HepG2 (cell line): ENCODE measurements at regions not wholly inside any gene's neighbourhood (a gene's known extent, or its start where the extent isn't known, plus 50 kb on each side); places are given as distances from the start of the nearest gene placed in this dataset.
"Not testable (repeated sequence)": the region's sequence is repeated elsewhere in the genome, so short reads cannot be mapped to it uniquely, and the experiment has no call there.

Experiments used
- ATAC-seq: fragments of 200-7000 bp; cut with Tn5 transposase; 3 replicates; pipeline ENCODE4 v1.9.1; 2020; ENCODE audit warnings: mild to moderate bottlenecking, moderate library complexity
- BruUV-seq: library from RNA; stranded (reverse); fragments of 400-500 nt; replicated peaks from 2 replicates; lab custom pipeline; 2021; lab: Mats Ljungman, UMichigan
- CTCF ChIA-PET: fragments of 300-600 bp; formaldehyde crosslinking; extraction: SDS; loops from one replicate; lab custom pipeline; 2021; ENCODE audit warnings: low total read pairs, inconsistent platforms, low intra/inter-chr PET ratio; lab: Yijun Ruan, JAX
- POLR2A ChIA-PET: fragments of 350-600 bp; sonication (Branson Sonifier 250); formaldehyde crosslinking; loops from one replicate; lab custom pipeline; 2020; ENCODE audit warnings: antibody characterized with exemption, inconsistent platforms; lab: Yijun Ruan, JAX
- DNase-seq: peaks from one replicate; pipeline ENCODE4 v3.0.0-alpha.2; 2015; ENCODE audit warnings: low spot score
- FAIRE-seq: peaks from 3 replicates; lab custom pipeline; 2011; peaks lifted over from hg19 to GRCh38; lab: Jason Lieb, UNC
- H2AFZ ChIP-seq: one replicate; pipeline ENCODE4 v1.6.1; 2011; ENCODE audit warnings: low read length, inconsistent platforms
- H3K27ac ChIP-seq: fragments of 300-600 bp; 3 replicates; pipeline ENCODE4 v1.8.0; 2011; ENCODE audit warnings: mixed run types, mild to moderate bottlenecking, mixed read lengths, low read length, inconsistent platforms; ENCODE audit not compliant: insufficient read depth; ENCODE audit errors: extremely low read length
- H3K27me3 ChIP-seq, 2 experiments: fragments of 200-600 bp in 1 of 2; 2 replicates in 1 of 2; 3 replicates in 1 of 2; pipeline versions ENCODE4 v1.6.0 to v1.8.0; 2011; ENCODE audit warnings: low read length in 2 of 2, mild to moderate bottlenecking in 2 of 2, moderate library complexity in 2 of 2, inconsistent platforms in 1 of 2; ENCODE audit not compliant: insufficient read depth in 2 of 2, control insufficient read depth in 1 of 2
- H3K36me3 ChIP-seq, 2 experiments: fragments of 200-600 bp in 1 of 2; replicated peaks in 1 of 2; 2 replicates in 1 of 2; 3 replicates in 1 of 2; pipeline versions ENCODE4 v1.5.1 to v1.8.0; 2011; ENCODE audit warnings: low read length in 2 of 2, inconsistent platforms in 1 of 2; ENCODE audit not compliant: insufficient read depth in 2 of 2, control insufficient read depth in 1 of 2
- H3K4me1 ChIP-seq: 2 replicates; pipeline ENCODE4 v1.5.1; 2012; ENCODE audit warnings: low read length, inconsistent platforms; ENCODE audit not compliant: insufficient read depth
- H3K4me2 ChIP-seq: 2 replicates; pipeline ENCODE4 v1.6.0; 2011; ENCODE audit warnings: low read depth, low read length, inconsistent platforms
- H3K4me3 ChIP-seq, 3 experiments: fragments of 200-600 bp in 1 of 3; sonication (generic), shearing (Covaris generic) in 1 of 3; replicated peaks in 1 of 3; 2 replicates each; pipeline ENCODE4 v1.5.1; 2011 to 2016; ENCODE audit warnings: low read length in 3 of 3, inconsistent platforms in 2 of 3, low read depth in 2 of 3, mild to moderate bottlenecking in 2 of 3, control low read depth in 1 of 3, mixed read lengths in 1 of 3; ENCODE audit not compliant: insufficient read depth in 1 of 3
- H3K79me2 ChIP-seq: one replicate; pipeline ENCODE4 v1.6.1; 2011; ENCODE audit warnings: low read length, inconsistent platforms; ENCODE audit not compliant: insufficient read depth
- H3K9ac ChIP-seq: 2 replicates; pipeline ENCODE4 v1.6.0; 2011; ENCODE audit warnings: mild to moderate bottlenecking, low read depth, low read length, inconsistent platforms; ENCODE audit not compliant: insufficient read depth
- H3K9me3 ChIP-seq: 2 replicates; pipeline ENCODE4 v1.5.1; 2012; ENCODE audit warnings: mild to moderate bottlenecking, low read length
- H4K20me1 ChIP-seq: 2 replicates; pipeline ENCODE4 v1.6.0; 2011; ENCODE audit warnings: inconsistent platforms, mild to moderate bottlenecking, low read length, moderate library complexity; ENCODE audit not compliant: insufficient read depth
- WGBS: methylation state at CpG from one replicate; pipeline ENCODE4 v1.1.6; 2017; ENCODE audit warnings: low lambda C conversion rate; 5-methylcytosine and 5-hydroxymethylcytosine counted together
- in situ Hi-C: cut with HindIII; loops from 2 replicates; pipeline ENCODE4 v1.10.0; 2017; ENCODE audit warnings: low pct_unique_long_range_greater_than_20kb; ENCODE audit not compliant: extremely low pct_ligation_motif_present
- intact Hi-C: fragments of 100-400 bp; cut with micrococcal nuclease; formaldehyde crosslinking; loops from one replicate; pipeline ENCODE4 v1.10.0; 2022; ENCODE audit not compliant: unreplicated experiment

DNA sequence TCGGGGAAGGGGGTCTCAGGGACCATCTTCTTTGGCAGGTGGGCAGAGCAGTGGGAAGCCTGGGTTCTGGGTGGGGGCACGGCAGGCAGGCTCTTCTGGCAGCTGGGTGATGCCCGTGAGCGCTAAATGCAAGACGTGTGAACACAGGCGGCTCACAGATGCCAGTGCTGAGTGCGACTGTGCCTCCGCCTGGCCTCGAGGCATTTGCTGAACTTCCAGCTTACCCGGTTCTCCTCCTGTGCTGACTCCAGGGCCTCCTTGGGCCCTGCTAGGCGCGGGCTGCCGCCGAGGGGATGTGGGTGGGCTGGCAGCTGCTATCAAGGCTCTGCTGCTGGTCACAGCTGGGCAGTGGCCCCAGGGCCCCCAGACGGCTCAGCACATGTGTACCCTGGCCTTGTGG is 3947.8 kb upstream of the TPTE start:
- H2AFZ ChIP-seq, H3K9ac ChIP-seq, H3K27ac ChIP-seq, H4K20me1 ChIP-seq, ATAC-seq, H3K9me3 ChIP-seq, H3K79me2 ChIP-seq, H3K4me3 ChIP-seq, H3K4me1 ChIP-seq, H3K27me3 ChIP-seq, CTCF ChIA-PET, FAIRE-seq, DNase-seq, H3K36me3 ChIP-seq, H3K4me2 ChIP-seq, POLR2A ChIA-PET, in situ Hi-C loops, BruUV-seq, intact Hi-C loops: not testable (repeated sequence)
- WGBS = no CpG with 5 or more reads among the region's 15 CpGs

GRCh38 chr21:6579801-6580200 is 3941.6 kb upstream of the TPTE start:
- H3K9ac ChIP-seq, FAIRE-seq, CTCF ChIA-PET, H3K4me3 ChIP-seq, H3K27me3 ChIP-seq, H3K36me3 ChIP-seq, intact Hi-C loops, H2AFZ ChIP-seq, H3K79me2 ChIP-seq, in situ Hi-C loops, ATAC-seq, H3K4me2 ChIP-seq, H3K27ac ChIP-seq, BruUV-seq, POLR2A ChIA-PET, H3K4me1 ChIP-seq, DNase-seq, H3K9me3 ChIP-seq, H4K20me1 ChIP-seq: not testable (repeated sequence)
- no CpG with 5 or more reads among the region's 7 CpGs for WGBS
